H1 (cell line): ENCODE measurements at regions not wholly inside any gene's neighbourhood (a gene's known extent, or its start where the extent isn't known, plus 50 kb on each side); places are given as distances from the start of the nearest gene placed in this dataset.

Experiments
- RFX5 ChIP-seq: IDR thresholded peaks from 2 replicates; pipeline ENCODE4 v1.6.1; 2011; ENCODE audit warnings: low read depth, low read length, improper control_type of control experiment, borderline replicate concordance

DNA sequence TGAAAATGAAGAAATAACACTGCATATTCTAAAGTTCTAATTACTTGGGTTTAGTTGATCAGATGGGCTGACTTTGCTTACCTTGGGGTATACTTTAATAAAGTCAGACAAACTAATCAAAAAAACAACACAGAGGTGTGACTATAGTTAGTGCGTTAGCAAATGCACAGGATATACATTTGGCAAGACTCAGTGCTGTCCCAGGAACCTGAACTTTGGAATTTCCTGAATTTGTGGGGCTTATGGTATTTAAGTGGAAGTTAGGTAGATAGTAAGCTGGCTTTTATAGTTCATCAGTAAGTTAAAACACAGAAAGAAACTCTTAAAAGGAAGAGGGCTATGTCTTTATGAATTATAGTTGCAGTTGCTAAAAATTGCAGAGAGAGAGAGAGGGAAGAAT, 302.6 kb upstream of the DDI1 start (continued):
- TF ChIP-seq RFX5, result no peak
- TF ChIP-seq, all 59 proteins: peak for 0
